ENCODE measurements at regions not wholly inside any gene's neighbourhood (a gene's known extent, or its start where the extent isn't known, plus 50 kb on each side); places are given as distances from the start of the nearest gene placed in this dataset.

DNA sequence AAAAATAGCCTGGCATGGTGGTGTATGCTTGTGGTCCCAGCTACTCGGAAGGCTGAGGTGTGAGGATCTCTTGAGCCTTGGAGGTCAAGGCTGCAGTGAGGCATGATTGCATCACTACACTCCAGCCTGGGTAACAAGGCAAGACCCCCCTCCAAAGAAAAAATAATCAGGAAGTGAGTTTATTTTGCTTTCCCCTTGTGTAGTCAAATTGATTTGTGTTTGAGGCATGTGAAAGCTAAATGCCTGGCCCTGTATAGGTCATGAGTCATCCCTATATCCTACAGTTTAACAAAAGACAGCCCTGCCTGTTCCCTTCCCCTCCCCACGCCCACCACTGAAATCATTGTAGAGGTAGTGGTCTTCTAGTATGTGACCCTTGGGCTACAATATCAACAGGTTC, 241.4 kb upstream of the JUN start:
- DNase-seq (ENCODE audit: low read depth): peak; percentile 57
- H3K4me3 ChIP-seq (ENCODE audit: low read depth, low read length): no peak overlapping the region
- TF ChIP-seq, protein P1, sequence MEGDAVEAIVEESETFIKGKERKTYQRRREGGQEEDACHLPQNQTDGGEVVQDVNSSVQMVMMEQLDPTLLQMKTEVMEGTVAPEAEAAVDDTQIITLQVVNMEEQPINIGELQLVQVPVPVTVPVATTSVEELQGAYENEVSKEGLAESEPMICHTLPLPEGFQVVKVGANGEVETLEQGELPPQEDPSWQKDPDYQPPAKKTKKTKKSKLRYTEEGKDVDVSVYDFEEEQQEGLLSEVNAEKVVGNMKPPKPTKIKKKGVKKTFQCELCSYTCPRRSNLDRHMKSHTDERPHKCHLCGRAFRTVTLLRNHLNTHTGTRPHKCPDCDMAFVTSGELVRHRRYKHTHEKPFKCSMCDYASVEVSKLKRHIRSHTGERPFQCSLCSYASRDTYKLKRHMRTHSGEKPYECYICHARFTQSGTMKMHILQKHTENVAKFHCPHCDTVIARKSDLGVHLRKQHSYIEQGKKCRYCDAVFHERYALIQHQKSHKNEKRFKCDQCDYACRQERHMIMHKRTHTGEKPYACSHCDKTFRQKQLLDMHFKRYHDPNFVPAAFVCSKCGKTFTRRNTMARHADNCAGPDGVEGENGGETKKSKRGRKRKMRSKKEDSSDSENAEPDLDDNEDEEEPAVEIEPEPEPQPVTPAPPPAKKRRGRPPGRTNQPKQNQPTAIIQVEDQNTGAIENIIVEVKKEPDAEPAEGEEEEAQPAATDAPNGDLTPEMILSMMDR (IDR thresholded peaks at IDR 0.05; ENCODE audit: insufficient read depth, low read length): no peak

DNA sequence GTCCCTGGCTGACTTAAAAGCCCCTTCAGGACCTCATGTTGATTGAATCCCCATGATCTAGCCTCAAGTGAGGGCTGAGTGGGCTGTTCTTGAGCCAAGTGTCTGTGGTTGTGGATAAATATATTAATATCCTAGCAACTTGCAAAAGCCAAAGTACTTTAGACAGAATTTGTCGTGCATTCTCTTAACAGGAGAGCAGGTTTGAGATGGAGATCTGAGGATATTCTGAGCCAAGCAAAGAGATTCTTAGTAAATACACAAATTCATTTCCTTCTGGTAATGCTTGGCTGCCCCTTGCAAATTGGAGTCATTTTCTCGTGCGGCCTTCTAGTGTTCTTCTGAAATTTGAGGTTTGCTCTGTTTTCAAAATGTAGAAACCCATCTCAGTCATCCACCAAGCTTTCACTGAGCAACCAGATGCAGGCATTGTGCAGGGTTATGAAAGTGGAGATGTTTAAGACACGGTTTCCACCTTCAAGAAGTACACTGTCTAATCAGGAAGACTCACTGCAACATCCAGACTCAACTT, 242.1 kb upstream of the JUN start:
- peak; percentile 59 for DNase-seq (ENCODE audit: low read depth)
- TF ChIP-seq, protein P1 (IDR thresholded peaks at IDR 0.05; ENCODE audit: insufficient read depth, low read length): no peak
- H3K4me3 ChIP-seq (ENCODE audit: low read depth, low read length): no peak overlapping the region

DNA sequence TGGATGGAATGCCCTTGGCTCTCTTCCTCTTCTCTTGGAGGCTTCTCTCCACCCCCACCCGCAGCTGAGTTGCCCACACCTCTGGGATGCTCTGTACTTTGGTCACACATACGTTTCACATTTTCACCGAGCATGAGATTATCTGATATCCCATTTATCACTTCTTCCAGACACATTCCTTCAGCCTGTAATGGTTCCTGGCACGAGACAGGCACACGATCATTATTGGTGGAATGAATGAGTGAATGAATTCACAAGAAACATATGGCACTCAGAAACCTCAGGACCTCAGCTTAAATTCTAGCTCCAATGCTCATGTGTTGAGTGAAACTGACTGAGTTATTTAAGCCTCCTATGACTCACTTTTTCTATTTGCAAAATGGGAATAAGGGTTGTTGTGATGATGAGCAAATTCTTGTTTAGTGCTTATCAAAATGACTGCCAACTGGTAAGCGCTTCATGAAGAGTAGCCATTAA, 242.7 kb upstream of the JUN start:
- DNase-seq (ENCODE audit: low read depth): peak; percentile 87
- TF ChIP-seq, protein P1 (IDR thresholded peaks at IDR 0.05; ENCODE audit: insufficient read depth, low read length): no peak
- H3K4me3 ChIP-seq (ENCODE audit: low read depth, low read length): no peak overlapping the region

DNA sequence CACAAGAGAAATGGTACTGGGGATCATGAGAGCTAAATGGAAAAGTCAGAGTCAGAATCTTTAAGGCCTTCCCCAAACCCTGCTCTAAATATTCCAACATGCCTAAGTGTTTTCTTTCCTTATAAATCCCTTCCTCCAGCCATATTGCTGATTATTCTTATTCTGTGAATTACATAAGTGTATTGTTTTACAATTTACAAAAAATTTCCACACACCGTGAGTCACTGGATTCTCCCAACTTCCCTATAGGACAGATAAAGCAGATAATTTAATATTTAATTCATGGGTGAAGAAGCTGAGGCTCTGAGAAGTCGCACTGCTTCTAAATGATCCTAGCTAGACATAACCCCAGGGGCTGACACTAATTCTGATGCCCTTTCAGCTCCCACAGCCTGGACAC, 243.3 kb upstream of the JUN start:
- TF ChIP-seq, protein P1 (IDR thresholded peaks at IDR 0.05; ENCODE audit: insufficient read depth, low read length): no peak
- H3K4me3 ChIP-seq (ENCODE audit: low read depth, low read length): no peak overlapping the region
- DNase-seq (ENCODE audit: low read depth): peak; percentile 53

DNA sequence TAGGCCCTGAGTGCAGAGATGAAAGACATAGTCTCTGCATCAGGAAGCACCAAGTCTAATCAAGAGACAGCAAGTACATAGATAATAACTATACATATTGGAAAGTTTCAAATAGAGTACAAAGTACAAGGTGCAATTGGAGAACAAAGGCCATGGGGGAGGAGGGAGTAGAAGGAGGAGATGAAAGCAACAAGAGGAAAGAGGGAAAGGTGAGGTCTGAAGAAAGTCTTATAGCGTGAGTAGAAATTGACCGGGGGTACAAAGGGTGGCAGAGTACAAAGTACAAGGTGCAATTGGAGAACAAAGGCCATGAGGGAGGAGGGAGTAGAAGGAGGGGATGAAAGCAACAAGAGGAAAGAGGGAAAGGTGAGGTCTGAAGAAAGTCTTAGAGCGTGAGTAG, 244.2 kb upstream of the JUN start:
- TF ChIP-seq, protein P1 (IDR thresholded peaks at IDR 0.05; ENCODE audit: insufficient read depth, low read length): no peak
- H3K4me3 ChIP-seq (ENCODE audit: low read depth, low read length): no peak overlapping the region

DNA sequence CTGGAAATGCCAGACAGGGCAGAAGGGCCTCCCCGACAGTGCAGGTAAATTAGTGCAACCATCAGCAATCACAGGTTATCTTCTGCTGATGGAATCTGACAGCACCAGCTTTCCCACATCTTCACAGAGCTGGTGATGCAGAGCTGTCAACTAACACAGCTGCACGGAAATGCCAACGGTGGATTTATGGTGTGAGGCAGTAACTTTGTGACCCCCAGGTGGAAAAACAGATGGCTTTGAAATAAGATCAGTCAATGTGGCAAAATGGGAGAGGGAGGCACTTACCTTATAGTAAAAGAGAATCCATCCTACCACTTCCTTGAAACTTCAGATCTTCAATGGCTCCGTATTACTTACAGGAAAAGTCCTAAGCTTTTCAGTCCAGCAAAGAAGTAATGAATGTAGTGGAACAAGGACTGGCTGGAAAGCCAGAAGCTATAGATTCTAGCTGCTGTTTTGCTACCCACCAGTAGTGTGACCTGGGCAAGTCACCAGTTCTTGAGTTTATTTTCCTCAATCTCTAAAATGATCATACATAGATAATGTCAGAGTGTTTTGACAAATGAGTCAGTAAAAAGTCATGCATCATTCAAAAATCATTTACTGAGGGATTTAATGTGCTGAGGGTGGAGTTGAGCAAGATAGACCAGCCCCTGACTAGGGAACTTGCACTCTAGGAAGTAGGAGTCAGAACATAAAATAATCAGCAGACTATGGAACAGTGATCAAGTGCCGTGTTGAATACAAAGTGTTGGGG, 245.7 kb upstream of the JUN start:
- DNase-seq (ENCODE audit: low read depth): no peak
- H3K4me3 ChIP-seq (ENCODE audit: low read depth, low read length): no peak overlapping the region
- TF ChIP-seq, protein P1 (IDR thresholded peaks at IDR 0.05; ENCODE audit: insufficient read depth, low read length): no peak

More for the DNA sequence above, 244.2 kb upstream of the JUN start:
- DNase-seq (ENCODE audit: low read depth): no peak

Data from fibroblast of the aortic adventitia (primary cell).